ENCODE measurements at regions not wholly inside any gene's neighbourhood (a gene's known extent, or its start where the extent isn't known, plus 50 kb on each side); places are given as distances from the start of the nearest gene placed in this dataset.
"Not testable (repeated sequence)": the region's sequence is repeated elsewhere in the genome, so short reads cannot be mapped to it uniquely, and the experiment has no call there.

DNA sequence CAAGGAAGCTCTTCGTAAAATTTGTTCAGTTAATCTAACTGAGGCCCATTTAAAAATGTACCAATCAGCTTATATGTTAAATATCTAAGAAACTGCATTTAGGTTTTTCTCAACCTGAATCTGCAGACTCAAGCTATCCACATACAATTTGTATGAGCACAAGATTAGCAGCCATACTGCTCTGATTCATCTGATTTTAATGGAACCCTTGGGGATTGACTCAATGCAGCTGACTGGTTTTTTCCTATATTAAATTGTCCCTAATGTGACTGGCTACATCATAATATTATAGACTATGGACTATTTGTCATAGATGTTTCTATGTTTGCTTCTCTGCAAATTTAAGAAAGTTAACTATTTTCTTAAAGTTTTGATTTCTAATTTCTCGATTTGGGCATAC is 451.0 kb upstream of the TUSC1 start:
- H3K36me3 ChIP-seq = no peaks in the 10 kb centered on the region
- DNase-seq = no peak
- TF ChIP-seq, protein P1, sequence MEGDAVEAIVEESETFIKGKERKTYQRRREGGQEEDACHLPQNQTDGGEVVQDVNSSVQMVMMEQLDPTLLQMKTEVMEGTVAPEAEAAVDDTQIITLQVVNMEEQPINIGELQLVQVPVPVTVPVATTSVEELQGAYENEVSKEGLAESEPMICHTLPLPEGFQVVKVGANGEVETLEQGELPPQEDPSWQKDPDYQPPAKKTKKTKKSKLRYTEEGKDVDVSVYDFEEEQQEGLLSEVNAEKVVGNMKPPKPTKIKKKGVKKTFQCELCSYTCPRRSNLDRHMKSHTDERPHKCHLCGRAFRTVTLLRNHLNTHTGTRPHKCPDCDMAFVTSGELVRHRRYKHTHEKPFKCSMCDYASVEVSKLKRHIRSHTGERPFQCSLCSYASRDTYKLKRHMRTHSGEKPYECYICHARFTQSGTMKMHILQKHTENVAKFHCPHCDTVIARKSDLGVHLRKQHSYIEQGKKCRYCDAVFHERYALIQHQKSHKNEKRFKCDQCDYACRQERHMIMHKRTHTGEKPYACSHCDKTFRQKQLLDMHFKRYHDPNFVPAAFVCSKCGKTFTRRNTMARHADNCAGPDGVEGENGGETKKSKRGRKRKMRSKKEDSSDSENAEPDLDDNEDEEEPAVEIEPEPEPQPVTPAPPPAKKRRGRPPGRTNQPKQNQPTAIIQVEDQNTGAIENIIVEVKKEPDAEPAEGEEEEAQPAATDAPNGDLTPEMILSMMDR (IDR thresholded peaks at IDR 0.05) = no peak
- H3K4me3 ChIP-seq = no peak overlapping the region
- H3K27me3 ChIP-seq = no peaks in the 10 kb centered on the region
- intact Hi-C loops (cut with DNase I; ENCODE audit: low total_unique reads) = no loop called here
- H3K27ac ChIP-seq = no peak overlapping the region
- peaks cover 0 to 26% (median 0%) of the 10 kb centered on the region in 4 donors for H3K4me1 ChIP-seq
- no peaks in the 10 kb centered on the region for H3K9me3 ChIP-seq

DNA sequence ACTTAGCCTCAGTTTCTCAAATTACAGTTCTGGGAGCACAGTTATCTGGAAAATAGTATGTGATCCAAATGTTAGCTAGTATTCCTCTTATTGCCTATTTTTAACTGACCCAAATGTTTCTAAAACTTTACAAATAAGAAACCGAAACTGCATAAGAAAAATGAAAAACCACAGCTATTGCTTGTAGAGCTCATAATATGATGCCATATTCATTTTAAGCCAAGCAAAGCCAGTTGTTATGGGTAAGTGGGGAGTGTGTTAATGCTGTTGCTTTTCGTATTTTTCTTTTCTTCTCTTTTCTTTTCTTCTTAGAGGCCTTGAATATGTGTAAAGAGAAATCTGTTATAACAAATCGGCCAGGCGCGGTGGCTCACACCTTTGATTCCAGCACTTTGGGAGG is 447.4 kb upstream of the TUSC1 start:
- H3K36me3 ChIP-seq = no peaks in the 10 kb centered on the region
- peaks cover 0 to 7% (median 0%) of the 10 kb centered on the region in 4 donors for H3K4me1 ChIP-seq
- TF ChIP-seq, protein P1 (IDR thresholded peaks at IDR 0.05) = no peak
- intact Hi-C loops (cut with DNase I; ENCODE audit: low total_unique reads) = no loop called here
- no peak overlapping the region for H3K4me3 ChIP-seq
- no peak for DNase-seq
- H3K27me3 ChIP-seq = no peaks in the 10 kb centered on the region
- no peak overlapping the region for H3K27ac ChIP-seq
- H3K9me3 ChIP-seq = no peaks in the 10 kb centered on the region

DNA sequence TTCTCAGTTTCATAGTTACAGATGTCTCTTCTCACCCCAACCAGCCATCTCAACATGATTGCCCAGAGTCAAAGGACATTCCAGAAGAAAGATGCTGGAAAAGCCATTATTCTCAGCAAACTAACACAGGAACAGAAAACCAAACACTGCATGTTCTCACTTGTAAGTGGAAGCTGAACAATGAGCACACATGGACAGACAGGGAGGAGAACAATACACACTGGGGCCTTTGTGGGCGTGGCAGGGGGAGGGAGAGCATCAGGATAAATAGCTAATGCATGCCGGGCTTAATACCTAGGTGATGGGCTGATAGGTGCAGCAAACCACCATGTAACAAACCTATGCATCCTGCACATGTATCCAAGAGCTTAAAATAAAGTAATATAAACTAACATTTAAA is 437.8 kb upstream of the TUSC1 start:
- H3K9me3 ChIP-seq; H3K36me3 ChIP-seq; H3K4me3 ChIP-seq; intact Hi-C loops (cut with DNase I; ENCODE audit: low total_unique reads); H3K27ac ChIP-seq; H3K27me3 ChIP-seq; H3K4me1 ChIP-seq; DNase-seq: not testable (repeated sequence)

DNA sequence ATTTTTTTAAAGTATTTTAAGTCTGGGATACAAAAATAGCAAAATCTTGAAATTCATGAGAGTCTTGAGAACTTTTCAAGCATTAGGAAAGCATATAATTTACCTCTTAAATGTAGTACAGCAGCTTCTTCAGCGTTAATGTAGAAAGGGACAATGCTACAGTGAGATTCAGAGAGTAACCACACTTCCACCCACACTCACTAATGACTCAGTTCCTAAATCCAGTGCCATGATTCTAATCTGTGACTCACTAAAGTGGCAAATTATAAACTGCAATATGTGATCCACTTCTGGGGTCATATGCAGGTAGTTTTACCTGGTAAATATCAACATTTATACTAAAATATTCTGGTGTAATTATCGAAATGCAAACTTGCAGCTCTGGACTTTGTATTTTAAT is 434.5 kb upstream of the TUSC1 start:
- Histone ChIP-seq H3K9me3 (peaks cover 0 to under 1% (median 0%) of the 10 kb centered on the region in 3 donors), H3K27ac (no peak overlapping the region), H3K4me3 (no peak overlapping the region), H3K4me1 (no peaks in the 10 kb centered on the region), H3K36me3 (no peaks in the 10 kb centered on the region), H3K27me3 (no peaks in the 10 kb centered on the region)
- intact Hi-C loops (cut with DNase I; ENCODE audit: low total_unique reads) = no loop called here
- no peak for DNase-seq
- TF ChIP-seq, protein P1 (IDR thresholded peaks at IDR 0.05) = no peak

DNA sequence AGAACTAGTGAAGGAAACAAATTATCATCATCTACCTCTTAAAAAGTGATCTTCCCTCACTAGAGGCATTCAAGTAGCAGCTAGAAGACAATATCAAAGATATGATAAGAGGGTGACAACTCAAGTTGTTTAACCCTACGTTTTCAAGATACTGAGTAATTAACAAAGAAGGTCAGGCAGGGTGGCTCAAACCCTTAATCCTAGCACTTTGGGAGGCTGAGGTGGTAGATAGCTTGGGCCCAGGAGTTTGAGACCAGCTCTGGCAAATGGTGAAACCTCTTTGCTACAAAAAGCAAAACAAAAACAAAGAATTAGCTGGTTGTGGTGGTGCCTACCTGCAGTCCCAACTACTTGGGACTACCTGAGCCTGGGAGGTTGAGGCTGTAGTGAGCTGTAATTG is 408.2 kb upstream of the TUSC1 start:
- Histone ChIP-seq H3K36me3 (no peaks in the 10 kb centered on the region), H3K4me3 (no peak overlapping the region), H3K27ac (no peak overlapping the region), H3K27me3 (no peaks in the 10 kb centered on the region), H3K9me3 (no peaks in the 10 kb centered on the region), H3K4me1 (peaks cover 0 to 8% (median 0%) of the 10 kb centered on the region in 4 donors)
- TF ChIP-seq, protein P1 (IDR thresholded peaks at IDR 0.05) = no peak
- intact Hi-C loops (cut with DNase I; ENCODE audit: low total_unique reads) = no loop called here
- DNase-seq = no peak

DNA sequence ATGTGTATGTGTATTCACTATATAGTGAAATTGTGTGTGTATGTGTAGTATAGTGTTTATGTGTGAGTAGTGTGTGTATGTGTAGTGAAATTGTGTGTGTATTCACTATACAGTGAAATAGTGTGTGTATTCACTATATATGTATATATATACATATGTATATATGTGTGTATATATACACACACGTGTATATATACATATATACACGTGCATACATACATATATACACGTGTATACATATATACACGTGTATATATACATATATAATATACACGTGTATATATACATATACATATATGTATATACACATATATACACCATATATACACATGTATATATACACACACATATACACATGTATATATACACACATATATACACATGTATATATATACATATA is 403.6 kb upstream of the TUSC1 start:
- TF ChIP-seq, protein P1 (IDR thresholded peaks at IDR 0.05) = no peak
- DNase-seq = no peak
- intact Hi-C loops (cut with DNase I; ENCODE audit: low total_unique reads) = no loop called here

More for the DNA sequence above, 403.6 kb upstream of the TUSC1 start:
- Histone ChIP-seq H3K4me1 (no peaks in the 10 kb centered on the region), H3K9me3 (peaks cover 0 to 6% (median 0%) of the 10 kb centered on the region in 3 donors), H3K27me3 (no peaks in the 10 kb centered on the region), H3K36me3 (no peaks in the 10 kb centered on the region), H3K4me3 (no peak overlapping the region), H3K27ac (no peak overlapping the region)
